HG03097 (cell line): ENCODE measurements at regions not wholly inside any gene's neighbourhood (a gene's known extent, or its start where the extent isn't known, plus 50 kb on each side); places are given as distances from the start of the nearest gene placed in this dataset.
"Not testable (repeated sequence)": the region's sequence is repeated elsewhere in the genome, so short reads cannot be mapped to it uniquely, and the experiment has no call there.

ENCODE experiments used
- ATAC-seq: cut with Tn5 transposase; IDR thresholded peaks from one replicate; pipeline ENCODE4 v1.9.1; 2021; ENCODE audit not compliant: unreplicated experiment, low FRiP score

DNA sequence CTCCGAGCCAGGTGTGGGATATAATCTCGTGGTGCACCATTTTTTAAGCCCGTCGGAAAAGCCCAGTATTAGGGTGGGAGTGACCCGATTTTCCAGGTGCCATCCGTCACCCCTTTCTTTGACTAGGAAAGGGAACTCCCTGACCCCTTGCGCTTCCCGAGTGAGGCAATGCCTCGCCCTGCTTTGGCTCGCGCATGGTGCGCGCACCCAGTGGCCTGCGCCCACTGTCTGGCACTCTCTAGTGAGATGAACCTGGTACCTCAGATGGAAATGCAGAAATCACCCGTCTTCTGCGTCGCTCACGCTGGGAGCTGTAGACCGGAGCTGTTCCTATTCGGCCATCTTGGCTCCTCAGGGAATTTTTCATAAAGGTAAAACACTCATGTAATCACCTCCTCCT, 63.9 kb downstream of the RWDD3 start:
- not testable (repeated sequence) for ATAC-seq

DNA sequence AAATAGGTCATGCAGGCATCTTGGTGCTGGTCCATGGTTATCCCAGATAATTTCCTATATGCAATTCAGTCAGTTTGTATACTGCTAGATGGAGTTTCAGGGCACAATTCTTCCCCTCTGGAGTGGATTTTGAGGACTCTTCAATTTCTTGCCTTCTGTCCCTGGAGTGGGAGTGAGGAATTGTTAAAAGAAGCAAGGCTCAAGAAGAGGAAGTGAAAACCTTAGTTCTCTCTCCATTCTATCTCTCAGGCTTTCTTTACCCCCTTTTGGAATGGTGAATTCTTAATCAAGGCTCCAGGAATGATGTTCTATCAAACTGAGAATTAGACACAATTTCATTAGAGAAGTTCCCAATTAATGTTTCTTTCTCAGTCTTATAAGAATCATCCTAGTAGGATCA, 67.1 kb downstream of the RWDD3 start:
- ATAC-seq, result no peak

- no peak for ATAC-seq
Measured at GRCh38 chr1:95301614-95302013, 67.6 kb downstream of the RWDD3 start.

GRCh38 chr1:95304803-95305202, 70.8 kb downstream of the RWDD3 start:
- no peak for ATAC-seq

DNA sequence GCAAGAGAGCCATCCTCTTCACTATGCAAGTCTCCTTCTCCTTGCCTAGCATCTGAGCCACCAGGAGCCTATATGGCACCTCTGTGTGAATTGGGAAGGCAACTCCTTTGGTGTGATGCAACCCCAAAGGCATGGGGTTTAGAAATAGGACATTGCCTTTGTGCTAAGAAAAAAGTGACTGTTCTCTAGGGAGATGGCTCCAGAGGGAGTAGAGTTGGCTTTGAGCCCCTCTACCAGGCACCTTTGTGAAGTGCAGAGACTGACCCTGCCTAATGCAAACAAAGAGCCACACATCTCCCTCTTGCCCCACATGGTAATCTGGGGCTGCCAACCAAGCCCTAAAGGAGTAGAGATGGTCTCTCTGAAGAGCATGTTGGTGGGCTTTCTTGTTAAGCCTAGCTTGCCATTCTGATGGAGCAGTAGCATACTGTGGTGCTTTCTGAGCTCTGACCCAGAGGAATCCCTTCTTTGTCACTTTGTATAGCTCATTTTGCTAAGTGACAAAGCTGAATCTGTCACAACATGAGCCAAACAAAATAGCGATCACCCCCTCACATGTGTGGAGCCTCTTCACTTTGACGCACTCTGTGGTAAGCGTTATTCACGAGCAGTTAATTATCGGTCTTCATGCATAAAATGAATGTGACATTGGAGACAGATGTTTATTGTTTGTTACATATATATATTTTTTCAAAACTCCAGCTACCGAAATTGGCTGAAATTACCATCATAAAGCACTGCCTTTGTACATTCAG, 74.4 kb downstream of the RWDD3 start:
- no peak for ATAC-seq

DNA sequence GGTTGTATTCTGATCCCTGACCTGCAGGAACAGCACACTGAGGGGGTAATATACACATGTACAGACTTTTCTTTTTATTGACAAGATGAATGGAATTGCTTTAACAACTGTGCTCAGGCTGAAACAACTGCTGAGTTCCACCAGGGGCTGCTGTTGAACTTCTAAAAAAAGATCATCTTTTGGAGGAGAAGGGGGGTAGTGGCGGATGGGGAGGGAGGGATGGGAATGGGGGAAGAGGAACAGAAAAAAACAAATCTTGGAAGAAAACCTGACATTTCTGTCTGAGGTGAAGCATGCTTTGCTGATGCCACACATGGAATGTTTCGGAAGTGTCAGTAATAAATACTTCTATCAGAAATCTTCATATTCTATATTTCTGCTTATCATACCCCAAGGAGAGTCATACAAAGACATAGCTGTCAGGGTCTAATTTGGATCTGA, 75.0 kb downstream of the RWDD3 start:
- ATAC-seq, result no peak

GRCh38 chr1:95311014-95311413, 77.0 kb downstream of the RWDD3 start:
- ATAC-seq, result no peak

- no peak for ATAC-seq
Measured at GRCh38 chr1:95311762-95312161, 77.8 kb downstream of the RWDD3 start.

DNA sequence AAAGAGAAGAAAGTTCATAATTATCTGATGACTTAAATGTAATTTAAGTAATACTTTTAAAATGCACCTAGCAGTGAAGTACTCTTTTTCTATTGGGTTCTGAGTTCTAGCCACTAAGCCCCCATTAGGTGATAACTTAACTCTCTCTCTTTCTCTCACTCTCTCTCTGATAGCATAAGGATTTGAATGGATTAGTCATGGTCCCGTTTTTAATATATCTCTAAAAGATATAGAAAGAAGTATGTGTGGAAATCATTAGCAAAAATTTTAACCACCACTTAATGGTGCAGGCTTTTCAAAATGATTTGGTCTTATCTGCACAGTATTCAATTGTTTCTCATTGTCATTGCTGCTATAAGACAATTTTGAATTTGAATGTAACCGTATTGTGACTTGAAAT, 78.2 kb downstream of the RWDD3 start:
- ATAC-seq, result no peak

GRCh38 chr1:95313527-95313926, 79.5 kb downstream of the RWDD3 start:
- no peak for ATAC-seq

DNA sequence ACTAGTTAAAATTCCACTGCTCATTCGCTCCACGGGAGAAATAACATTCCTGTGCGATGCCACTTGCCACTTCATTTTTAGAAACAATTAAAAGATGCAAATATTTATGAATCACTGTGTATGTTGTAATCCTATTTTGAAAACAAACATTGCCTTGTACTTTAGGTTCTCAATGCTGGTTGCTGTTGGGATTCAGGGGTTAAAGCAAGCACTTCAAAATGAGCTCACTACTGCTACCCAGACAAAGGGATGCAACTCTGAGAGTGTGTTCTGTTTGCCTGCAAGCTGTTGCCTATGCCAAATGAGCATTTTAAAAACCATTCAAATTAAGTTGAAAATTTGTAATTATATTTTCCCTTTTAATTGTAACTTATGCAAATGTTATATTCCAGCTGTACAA, 87.5 kb downstream of the RWDD3 start:
- no peak for ATAC-seq

- no peak for ATAC-seq
Measured at GRCh38 chr1:95323123-95323522, 89.1 kb downstream of the RWDD3 start.

- ATAC-seq, result no peak
Measured at GRCh38 chr1:95325349-95325748, 91.3 kb downstream of the RWDD3 start.

DNA sequence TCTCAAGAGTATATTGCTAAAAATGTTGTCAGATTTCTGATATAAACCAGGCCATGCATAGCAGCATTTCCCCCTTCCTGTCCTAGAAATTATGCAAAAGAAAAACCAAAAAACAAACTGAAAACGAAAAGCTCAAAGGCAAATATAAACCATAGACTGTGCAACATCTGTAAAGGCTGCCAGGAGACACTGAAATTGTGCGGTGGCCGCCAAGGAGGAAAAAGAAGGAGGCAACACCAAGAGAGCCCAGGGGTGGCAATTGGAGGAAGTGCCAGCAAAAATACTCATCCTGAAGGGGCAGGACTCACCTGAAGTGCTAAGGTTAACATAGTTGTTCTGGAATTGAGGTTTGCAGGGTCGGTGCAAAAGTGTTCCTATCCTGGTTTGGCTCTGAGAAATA, 92.0 kb downstream of the RWDD3 start:
- ATAC-seq, result no peak

DNA sequence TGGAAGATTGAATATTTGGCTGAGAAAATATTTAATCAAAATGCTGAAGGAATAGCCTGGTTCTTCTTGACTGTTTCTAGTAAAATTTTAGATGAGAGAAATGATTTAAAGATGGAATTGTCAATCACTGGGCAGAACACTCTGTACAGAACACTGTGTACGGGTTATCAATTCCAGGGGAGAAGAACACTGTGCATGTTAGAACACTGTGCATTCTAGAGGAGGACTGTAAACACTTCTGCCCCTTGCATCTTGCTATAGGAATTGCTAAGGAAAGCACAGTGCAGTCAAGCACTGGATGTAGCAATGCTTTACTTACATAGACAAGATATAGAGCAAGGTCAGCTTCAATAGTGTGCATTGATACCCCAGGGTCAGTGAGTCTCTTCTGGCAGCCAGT, 98.7 kb downstream of the RWDD3 start:
- no peak for ATAC-seq

GRCh38 chr1:95339377-95339776, 105.4 kb downstream of the RWDD3 start:
- no peak for ATAC-seq

- no peak for ATAC-seq
Measured at GRCh38 chr1:95340061-95340460, 106.1 kb downstream of the RWDD3 start.

DNA sequence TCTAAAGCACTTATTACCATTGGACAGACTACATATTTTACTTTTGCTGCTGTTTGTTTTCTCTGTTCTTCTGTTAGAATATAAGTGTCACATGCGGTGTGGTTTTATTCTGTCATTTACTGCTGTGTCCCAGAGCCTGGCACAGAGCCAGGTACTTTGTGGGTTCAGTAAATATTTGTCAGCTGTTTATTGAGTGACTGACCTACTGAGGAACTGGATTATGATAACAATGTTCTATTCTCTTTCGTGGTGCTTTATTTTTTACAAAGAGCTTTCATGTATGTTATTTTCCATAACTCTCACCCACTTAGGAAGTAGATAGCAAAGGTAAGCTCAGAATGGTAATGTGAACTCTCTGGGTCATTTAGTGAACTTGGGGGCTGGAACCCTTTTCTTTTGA, 118.8 kb downstream of the RWDD3 start:
- no peak for ATAC-seq

DNA sequence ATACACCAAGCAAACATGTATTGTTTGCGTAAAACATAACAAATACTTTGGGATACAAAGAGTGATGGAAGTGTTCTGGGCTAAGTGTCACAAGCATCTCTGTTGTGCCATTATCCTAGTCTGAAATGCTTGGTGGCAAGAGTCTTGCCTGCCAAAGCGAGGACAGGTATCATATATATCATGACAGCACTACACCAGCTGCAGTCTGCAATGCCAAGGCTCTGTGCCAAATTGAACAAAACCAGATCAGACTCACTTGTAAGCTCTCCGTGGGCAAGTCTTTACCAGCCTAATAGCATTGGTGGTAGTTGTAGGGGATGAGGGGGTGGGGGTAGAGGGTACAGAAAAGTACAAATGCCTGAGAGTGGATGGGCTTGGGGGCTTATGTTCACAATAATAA, 119.2 kb downstream of the RWDD3 start:
- no peak for ATAC-seq

DNA sequence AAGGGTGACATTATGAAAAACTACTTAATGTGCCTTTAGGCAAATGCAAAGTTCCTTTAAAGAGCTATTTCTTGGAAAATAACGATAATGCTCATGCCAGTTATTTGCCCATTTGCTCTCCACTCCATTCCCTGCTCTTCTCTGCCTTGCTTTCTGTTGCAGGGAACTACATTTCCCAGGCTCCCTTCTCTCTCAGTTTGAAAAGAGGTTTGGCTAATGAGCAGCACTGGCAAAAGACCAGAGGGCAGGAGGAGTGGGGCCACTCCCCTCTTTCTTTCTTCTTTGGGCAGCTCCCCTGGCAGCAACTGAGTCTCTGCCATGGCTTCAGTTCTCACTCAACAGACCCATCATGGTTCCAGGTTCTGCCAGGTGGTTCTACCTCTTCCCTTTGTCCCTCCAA, 130.5 kb downstream of the RWDD3 start:
- ATAC-seq, result no peak

DNA sequence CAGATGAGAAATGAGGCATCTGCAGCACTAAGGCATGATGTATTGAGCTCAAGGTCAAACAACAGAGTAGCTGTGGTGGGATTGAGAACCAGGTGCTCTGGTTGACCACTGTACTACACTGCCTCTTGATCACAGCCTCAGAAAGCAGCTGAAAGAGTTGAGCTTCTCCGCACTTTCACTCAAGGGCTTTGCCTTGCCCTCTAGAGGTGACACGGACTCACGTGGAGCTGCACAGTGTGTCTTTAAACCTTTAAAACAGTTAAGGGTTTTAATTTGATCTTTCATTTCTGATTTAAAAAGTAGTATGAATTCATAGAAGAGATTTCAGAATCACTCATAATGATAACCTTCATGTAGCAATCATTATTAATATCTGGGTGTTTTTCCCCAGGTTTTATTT, 132.5 kb downstream of the RWDD3 start:
- ATAC-seq, result no peak

DNA sequence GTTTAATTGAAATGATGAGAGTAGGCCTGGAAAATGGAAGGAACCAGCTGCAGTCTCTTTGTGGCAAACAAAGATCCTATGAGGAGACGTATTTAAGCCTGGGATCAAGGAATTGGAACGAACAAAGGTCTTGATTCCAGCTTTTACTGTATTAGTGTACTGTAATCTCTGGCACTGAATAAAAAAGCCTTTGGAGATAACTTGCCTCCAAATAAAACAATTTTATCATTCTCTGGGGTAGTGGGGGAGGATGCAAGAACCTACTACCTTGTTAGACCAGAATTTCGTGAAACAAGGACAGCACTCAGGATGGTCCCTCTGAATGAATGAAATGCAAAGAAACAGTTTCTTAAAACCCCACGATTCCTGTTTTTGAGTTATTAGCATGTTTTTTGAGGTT, 134.2 kb downstream of the RWDD3 start:
- no peak for ATAC-seq
